ENCODE measurements at regions not wholly inside any gene's neighbourhood (a gene's known extent, or its start where the extent isn't known, plus 50 kb on each side); places are given as distances from the start of the nearest gene placed in this dataset.

- TF ChIP-seq CTCF (IDR thresholded peaks at IDR 0.05 in 4 of 5, conservative IDR thresholded peaks at IDR 0.05 in 1 of 5) (no peak), POLR2A (IDR thresholded peaks at IDR 0.05) (no peak)
These were observed 100.8 kb upstream of the CITED2 start for GRCh38 chr6:139475241-139475640.
